Osteocyte (in vitro differentiated cells): ENCODE measurements at regions not wholly inside any gene's neighbourhood (a gene's known extent, or its start where the extent isn't known, plus 50 kb on each side); places are given as distances from the start of the nearest gene placed in this dataset.

ENCODE experiments used
- DNase-seq: peaks from one replicate; pipeline ENCODE4 v3.0.0; 2021; ENCODE audit warnings: mixed read lengths; ENCODE audit not compliant: unreplicated experiment; ENCODE audit errors: extremely low spot score
- H3K27ac Mint-ChIP-seq: one replicate; pipeline ENCODE4 v1.8.0; 2021; ENCODE audit warnings: mild to moderate bottlenecking, mixed read lengths; ENCODE audit not compliant: unreplicated experiment
- H3K27me3 Mint-ChIP-seq: one replicate; pipeline ENCODE4 v1.8.0; 2021; ENCODE audit warnings: mixed read lengths; ENCODE audit not compliant: unreplicated experiment
- H3K36me3 Mint-ChIP-seq: one replicate; pipeline ENCODE4 v1.8.0; 2021; ENCODE audit warnings: mixed read lengths; ENCODE audit not compliant: unreplicated experiment
- H3K4me1 Mint-ChIP-seq: one replicate; pipeline ENCODE4 v1.8.0; 2021; ENCODE audit warnings: mixed read lengths; ENCODE audit not compliant: unreplicated experiment
- H3K4me3 Mint-ChIP-seq: one replicate; pipeline ENCODE4 v1.8.0; 2021; ENCODE audit warnings: mild to moderate bottlenecking, moderate library complexity, mixed read lengths; ENCODE audit not compliant: unreplicated experiment
- H3K9me3 Mint-ChIP-seq: one replicate; pipeline ENCODE4 v1.8.0; 2021; ENCODE audit warnings: mixed read lengths; ENCODE audit not compliant: unreplicated experiment
- TF ChIP-seq, protein P1 (sequence below): fragments of 200-600 bp; sonication (generic); IDR thresholded peaks from 2 replicates; pipeline ENCODE4 v1.5.0; 2021; ENCODE audit warnings: antibody characterized with exemption, mild to moderate bottlenecking, moderate library complexity

DNA sequence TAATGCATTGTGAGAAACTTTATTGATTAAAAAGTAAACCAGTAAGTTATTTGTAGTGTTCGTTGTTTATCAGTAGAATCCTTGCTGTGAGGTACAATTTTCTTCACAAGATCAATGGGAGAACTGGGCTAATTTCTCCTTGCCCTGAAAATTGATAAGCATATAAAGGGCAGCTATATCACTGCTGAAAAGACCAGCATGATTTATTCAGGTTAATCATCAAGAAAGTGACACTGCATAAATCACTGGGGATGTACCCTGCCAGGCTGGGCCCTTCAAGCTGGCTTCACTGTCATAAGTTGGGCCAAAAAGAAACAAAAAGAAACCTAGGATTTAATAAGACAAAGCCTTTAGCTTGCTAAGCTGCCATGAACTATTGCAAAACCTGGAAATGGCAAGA, 746.7 kb downstream of the STPG2 start:
- H3K4me3 Mint-ChIP-seq, result no peak overlapping the region
- peaks cover 28% of the 10 kb centered on the region for H3K9me3 Mint-ChIP-seq
- TF ChIP-seq, protein P1, sequence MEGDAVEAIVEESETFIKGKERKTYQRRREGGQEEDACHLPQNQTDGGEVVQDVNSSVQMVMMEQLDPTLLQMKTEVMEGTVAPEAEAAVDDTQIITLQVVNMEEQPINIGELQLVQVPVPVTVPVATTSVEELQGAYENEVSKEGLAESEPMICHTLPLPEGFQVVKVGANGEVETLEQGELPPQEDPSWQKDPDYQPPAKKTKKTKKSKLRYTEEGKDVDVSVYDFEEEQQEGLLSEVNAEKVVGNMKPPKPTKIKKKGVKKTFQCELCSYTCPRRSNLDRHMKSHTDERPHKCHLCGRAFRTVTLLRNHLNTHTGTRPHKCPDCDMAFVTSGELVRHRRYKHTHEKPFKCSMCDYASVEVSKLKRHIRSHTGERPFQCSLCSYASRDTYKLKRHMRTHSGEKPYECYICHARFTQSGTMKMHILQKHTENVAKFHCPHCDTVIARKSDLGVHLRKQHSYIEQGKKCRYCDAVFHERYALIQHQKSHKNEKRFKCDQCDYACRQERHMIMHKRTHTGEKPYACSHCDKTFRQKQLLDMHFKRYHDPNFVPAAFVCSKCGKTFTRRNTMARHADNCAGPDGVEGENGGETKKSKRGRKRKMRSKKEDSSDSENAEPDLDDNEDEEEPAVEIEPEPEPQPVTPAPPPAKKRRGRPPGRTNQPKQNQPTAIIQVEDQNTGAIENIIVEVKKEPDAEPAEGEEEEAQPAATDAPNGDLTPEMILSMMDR, result no peak
- no peak overlapping the region for H3K27ac Mint-ChIP-seq
- no peaks in the 10 kb centered on the region for H3K36me3 Mint-ChIP-seq
- no peak for DNase-seq
- no peaks in the 10 kb centered on the region for H3K27me3 Mint-ChIP-seq
- no peaks in the 10 kb centered on the region for H3K4me1 Mint-ChIP-seq

DNA sequence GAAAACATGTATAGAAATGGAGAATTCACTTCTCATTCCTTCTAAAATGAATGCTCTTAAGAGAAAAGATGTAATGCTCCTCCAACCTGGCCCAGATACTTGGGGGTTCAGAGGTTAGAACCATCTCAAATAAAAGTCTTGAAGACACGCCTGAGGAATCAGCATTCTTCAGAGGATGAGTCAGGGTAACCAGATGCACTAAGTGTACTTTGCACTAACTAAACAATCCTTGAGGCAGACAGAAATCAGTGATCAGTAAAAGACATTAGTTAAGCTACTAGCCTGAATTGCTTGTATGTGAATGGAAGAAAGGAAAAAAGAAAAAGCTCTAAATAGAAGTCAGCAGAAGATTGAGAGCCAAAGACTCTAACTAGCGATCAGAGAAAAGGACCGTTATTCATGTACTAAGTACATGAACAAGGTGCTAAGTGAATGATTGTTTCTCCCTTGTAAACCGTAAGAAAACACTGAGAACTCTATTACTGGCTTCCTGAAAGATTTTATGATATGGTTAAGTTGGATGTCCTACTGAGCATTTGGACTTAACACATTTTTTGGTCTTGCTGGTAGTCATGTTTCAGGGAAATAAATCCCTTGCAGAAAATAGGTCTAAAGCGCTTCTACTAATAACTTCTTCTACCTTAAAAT, 738.3 kb downstream of the STPG2 start:
- Mint-ChIP-seq H3K27ac (no peak overlapping the region), H3K4me3 (no peak overlapping the region), H3K9me3 (peaks cover 17% of the 10 kb centered on the region), H3K27me3 (no peaks in the 10 kb centered on the region), H3K36me3 (no peaks in the 10 kb centered on the region), H3K4me1 (no peaks in the 10 kb centered on the region)
- DNase-seq, result no peak
- TF ChIP-seq, protein P1, result no peak

DNA sequence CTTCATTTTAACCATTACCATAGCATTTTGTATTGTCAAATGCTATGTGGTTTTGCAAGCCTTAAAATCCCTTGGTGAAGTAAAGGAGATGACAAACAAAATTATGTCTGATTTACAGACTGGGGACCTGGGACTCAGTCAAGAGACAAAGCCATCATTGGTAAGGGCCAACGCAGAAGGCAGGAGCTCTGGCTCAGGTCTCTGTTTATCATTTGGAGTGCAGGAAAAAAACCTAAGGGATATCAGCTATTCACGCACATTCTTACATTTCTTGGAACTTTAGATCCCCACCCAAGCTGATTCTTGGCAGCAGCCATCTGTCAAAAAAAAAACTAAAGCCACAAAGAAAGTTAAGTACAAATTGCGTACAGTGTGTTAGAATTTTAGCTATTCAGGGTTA, 731.9 kb downstream of the STPG2 start:
- Mint-ChIP-seq H3K27me3 (no peaks in the 10 kb centered on the region), H3K4me3 (no peak overlapping the region), H3K4me1 (no peaks in the 10 kb centered on the region), H3K36me3 (no peaks in the 10 kb centered on the region), H3K9me3 (peaks cover 22% of the 10 kb centered on the region), H3K27ac (no peak overlapping the region)
- no peak for DNase-seq
- TF ChIP-seq, protein P1, result no peak

DNA sequence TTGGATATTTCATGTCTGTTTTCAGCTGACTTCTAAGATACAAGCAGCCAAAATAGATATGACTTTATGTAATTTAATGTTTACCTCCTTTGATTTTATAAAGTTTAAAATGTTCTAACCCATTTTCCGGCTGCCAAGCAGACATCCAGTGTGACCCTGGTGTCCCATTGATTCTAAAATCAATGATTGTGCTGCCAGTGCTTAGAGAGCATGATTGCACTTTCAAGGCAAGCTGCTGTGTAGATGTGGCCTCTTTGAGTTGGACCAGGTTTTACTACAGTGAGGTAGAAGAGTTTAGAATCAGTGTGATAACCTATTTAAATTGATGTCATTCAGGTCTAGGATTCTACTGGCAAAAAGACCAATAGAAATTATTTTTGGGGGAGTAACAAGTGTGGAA, 730.9 kb downstream of the STPG2 start:
- Mint-ChIP-seq H3K27me3 (no peaks in the 10 kb centered on the region), H3K4me1 (no peaks in the 10 kb centered on the region), H3K9me3 (peaks cover 32% of the 10 kb centered on the region), H3K36me3 (no peaks in the 10 kb centered on the region), H3K27ac (no peak overlapping the region), H3K4me3 (no peak overlapping the region)
- TF ChIP-seq, protein P1, result no peak
- DNase-seq, result no peak

DNA sequence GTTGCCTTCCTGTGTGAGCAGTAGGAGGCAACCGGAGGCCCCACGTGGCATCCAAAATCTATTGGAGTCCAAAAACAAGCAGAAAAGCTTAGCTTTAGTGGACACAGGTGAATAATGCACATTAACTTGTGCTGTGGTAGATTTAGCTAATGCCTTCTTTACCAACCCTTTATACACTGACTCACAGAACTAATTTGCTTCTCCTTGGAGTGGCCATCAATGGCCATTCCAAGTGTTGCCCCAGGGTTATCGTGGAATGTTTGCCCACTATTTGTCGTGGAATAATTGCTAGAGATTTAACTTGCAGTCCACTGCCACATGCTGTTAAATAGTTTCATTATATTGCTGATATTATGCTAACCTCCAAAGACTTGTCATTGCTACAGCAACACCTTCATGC, 729.1 kb downstream of the STPG2 start:
- Mint-ChIP-seq H3K9me3 (peaks cover 43% of the 10 kb centered on the region), H3K4me1 (no peaks in the 10 kb centered on the region), H3K27ac (no peak overlapping the region), H3K4me3 (no peak overlapping the region), H3K27me3 (no peaks in the 10 kb centered on the region), H3K36me3 (no peaks in the 10 kb centered on the region)
- TF ChIP-seq, protein P1, result no peak
- no peak for DNase-seq
